ENCODE measurements at regions not wholly inside any gene's neighbourhood (a gene's known extent, or its start where the extent isn't known, plus 50 kb on each side); places are given as distances from the start of the nearest gene placed in this dataset.

- in situ Hi-C loops (cut with HindIII; ENCODE audit: low sequenced_read_pairs), result no loop called here
- no peak for DNase-seq (ENCODE audit: low read depth, low spot score)
- no peak overlapping the region for H3K4me3 ChIP-seq (ENCODE audit: low read depth, low read length)
- TF ChIP-seq CTCF (IDR thresholded peaks at IDR 0.05; ENCODE audit: low read depth, low read length), result no peak
These were observed 558.8 kb upstream of the CNTNAP2 start for GRCh38 chr7:145557805-145558204.

GRCh38 chr7:145543242-145543641 is 573.4 kb upstream of the CNTNAP2 start:
- in situ Hi-C loops (cut with HindIII; ENCODE audit: low sequenced_read_pairs), result no loop called here
- TF ChIP-seq CTCF (IDR thresholded peaks at IDR 0.05; ENCODE audit: low read depth, low read length), result no peak
- H3K4me3 ChIP-seq (ENCODE audit: low read depth, low read length), result no peak overlapping the region

GRCh38 chr7:145539910-145540309 is 576.7 kb upstream of the CNTNAP2 start:
- in situ Hi-C loops (cut with HindIII; ENCODE audit: low sequenced_read_pairs), result no loop called here
- TF ChIP-seq CTCF (IDR thresholded peaks at IDR 0.05; ENCODE audit: low read depth, low read length), result no peak
- no peak overlapping the region for H3K4me3 ChIP-seq (ENCODE audit: low read depth, low read length)
- no peak for DNase-seq (ENCODE audit: low read depth, low spot score)

More at GRCh38 chr7:145543242-145543641, 573.4 kb upstream of the CNTNAP2 start:
- no peak for DNase-seq (ENCODE audit: low read depth, low spot score)

- DNase-seq (ENCODE audit: low read depth, low spot score), result no peak
- in situ Hi-C loops (cut with HindIII; ENCODE audit: low sequenced_read_pairs), result no loop called here
- no peak overlapping the region for H3K4me3 ChIP-seq (ENCODE audit: low read depth, low read length)
- no peak for TF ChIP-seq CTCF (IDR thresholded peaks at IDR 0.05; ENCODE audit: low read depth, low read length)
These were observed 582.3 kb upstream of the CNTNAP2 start for GRCh38 chr7:145534301-145534700.

- in situ Hi-C loops (cut with HindIII; ENCODE audit: low sequenced_read_pairs), result no loop called here
- DNase-seq (ENCODE audit: low read depth, low spot score), result no peak
- H3K4me3 ChIP-seq (ENCODE audit: low read depth, low read length), result no peak overlapping the region
These were observed 596.3 kb upstream of the CNTNAP2 start for GRCh38 chr7:145520284-145520683.

GRCh38 chr7:145511004-145511403 is 605.6 kb upstream of the CNTNAP2 start:
- no peak overlapping the region for H3K4me3 ChIP-seq (ENCODE audit: low read depth, low read length)
- no peak for TF ChIP-seq CTCF (IDR thresholded peaks at IDR 0.05; ENCODE audit: low read depth, low read length)
- in situ Hi-C loops (cut with HindIII; ENCODE audit: low sequenced_read_pairs), result no loop called here
- no peak for DNase-seq (ENCODE audit: low read depth, low spot score)

More at GRCh38 chr7:145520284-145520683, 596.3 kb upstream of the CNTNAP2 start:
- no peak for TF ChIP-seq CTCF (IDR thresholded peaks at IDR 0.05; ENCODE audit: low read depth, low read length)
